ENCODE measurements at regions not wholly inside any gene's neighbourhood (a gene's known extent, or its start where the extent isn't known, plus 50 kb on each side); places are given as distances from the start of the nearest gene placed in this dataset.

GRCh38 chr18:47619771-47620448 lies 310.5 kb downstream of the SMAD2 start:
- TF ChIP-seq CTCF (IDR thresholded peaks at IDR 0.05) (no peak), POLR2A (IDR thresholded peaks at IDR 0.05) (no peak), EP300 (IDR thresholded peaks at IDR 0.05) (no peak)

Data from tibial nerve (tissue), 4 donors.